Activated T-cell treated with anti-CD3 and anti-CD28 coated beads, Interleukin-2, amount 50 U/mL, for 72 hours (primary cell): ENCODE measurements at regions not wholly inside any gene's neighbourhood (a gene's known extent, or its start where the extent isn't known, plus 50 kb on each side); places are given as distances from the start of the nearest gene placed in this dataset.
"Not testable (repeated sequence)": the region's sequence is repeated elsewhere in the genome, so short reads cannot be mapped to it uniquely, and the experiment has no call there.

Experiments
- ATAC-seq, 2 donors: fragments of 150-1000 bp; cut with Tn5 transposase; replicated peaks in 1 of 2; 2 replicates each; pipeline ENCODE4 v1.10.0; 2021; ENCODE audit warnings: moderate library complexity in 2 of 2, mild to moderate bottlenecking in 1 of 2
- DNase-seq, 2 donors: peaks; one replicate each; pipeline ENCODE4 v3.0.0; 2021 to 2022; ENCODE audit warnings: mixed read lengths in 1 of 2
- H3K27ac Mint-ChIP-seq: one replicate; pipeline ENCODE4 v1.8.0; 2022; ENCODE audit warnings: mild to moderate bottlenecking, moderate library complexity, mixed read lengths
- H3K27me3 Mint-ChIP-seq: one replicate; pipeline ENCODE4 v1.8.0; 2022; ENCODE audit warnings: low read depth, mixed read lengths
- H3K36me3 Mint-ChIP-seq, 2 donors: one replicate each; pipeline ENCODE4 v1.8.0; 2022; ENCODE audit warnings: mixed read lengths in 2 of 2, mild to moderate bottlenecking in 1 of 2; ENCODE audit not compliant: insufficient read depth in 2 of 2
- H3K4me1 Mint-ChIP-seq: one replicate; pipeline ENCODE4 v1.8.0; 2022; ENCODE audit warnings: low read depth, mixed read lengths
- H3K4me3 Mint-ChIP-seq, 2 donors: one replicate each; pipeline ENCODE4 v1.8.0; 2022; ENCODE audit warnings: mild to moderate bottlenecking in 2 of 2, mixed read lengths in 2 of 2, moderate library complexity in 2 of 2
- H3K9me3 Mint-ChIP-seq, 2 donors: one replicate each; pipeline ENCODE4 v1.8.0; 2022; ENCODE audit warnings: mixed read lengths in 2 of 2

DNA sequence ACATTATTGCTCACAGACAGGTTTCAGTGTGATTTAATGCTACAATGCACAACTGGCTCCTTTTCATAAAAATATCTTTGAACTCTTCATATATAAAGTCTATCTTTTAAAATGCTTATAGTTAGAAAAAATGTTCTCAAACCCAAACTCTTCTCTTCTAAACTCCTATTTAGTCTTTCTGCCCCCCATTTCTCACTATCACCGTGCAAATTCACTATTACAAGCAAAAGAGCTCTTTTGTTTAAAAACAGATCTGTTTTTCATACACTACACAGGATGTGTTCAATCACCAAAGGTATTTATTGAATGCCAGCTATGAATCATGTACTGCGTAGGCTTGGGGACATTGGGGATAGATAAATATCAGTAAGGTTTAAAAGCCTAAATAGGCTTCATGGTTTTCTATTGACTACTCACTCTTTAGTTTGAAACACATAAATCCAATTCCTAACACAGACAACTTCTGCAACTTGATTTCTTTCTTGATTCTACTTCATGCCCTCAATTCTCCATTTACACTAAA, 692.3 kb downstream of the C12orf50 start:
- no peak overlapping the region for H3K4me3 Mint-ChIP-seq

DNA sequence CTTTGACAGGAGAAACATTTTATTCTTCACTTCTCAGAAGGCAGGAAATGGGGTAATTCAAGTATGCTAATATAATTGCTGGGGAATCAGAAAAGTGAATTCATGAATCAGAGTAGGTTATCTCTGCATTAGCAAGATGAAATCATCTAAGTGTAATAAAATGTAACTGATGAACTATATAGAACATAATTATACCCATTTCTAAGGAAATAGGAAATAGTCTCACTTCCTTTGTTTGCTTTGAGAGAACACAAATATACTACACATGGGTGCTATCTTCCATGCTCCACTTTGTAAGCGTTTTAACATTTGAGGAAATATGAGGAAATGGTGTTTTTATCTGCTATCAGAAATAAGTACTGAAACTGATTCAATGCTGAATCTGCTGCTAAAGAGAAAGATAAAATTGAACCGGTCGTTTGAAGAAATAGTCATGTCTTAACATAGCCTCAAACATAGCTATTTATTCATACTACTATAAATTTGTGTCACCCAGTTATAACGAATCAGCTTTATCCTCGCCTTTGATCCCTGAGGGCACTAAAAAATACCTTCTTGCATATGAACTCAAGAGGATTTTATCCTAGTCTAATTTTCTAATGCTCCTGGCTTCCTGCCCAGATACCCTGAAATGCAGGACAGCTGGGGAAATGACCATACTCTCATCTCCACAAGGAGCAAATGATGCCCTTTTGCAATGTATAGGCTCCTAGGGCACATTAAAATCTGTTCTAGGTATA, 696.0 kb downstream of the C12orf50 start:
- Mint-ChIP-seq H3K27me3 (no peaks in the 10 kb centered on the region), H3K27ac (no peak overlapping the region)

More for the DNA sequence above, 692.3 kb downstream of the C12orf50 start:
- ATAC-seq, result no peak
- peaks cover 2% of the 10 kb centered on the region in 2 donors for H3K9me3 Mint-ChIP-seq
- H3K36me3 Mint-ChIP-seq, result no peaks in the 10 kb centered on the region
- H3K4me1 Mint-ChIP-seq, result no peaks in the 10 kb centered on the region
- H3K27ac Mint-ChIP-seq, result no peak overlapping the region
- H3K27me3 Mint-ChIP-seq, result no peaks in the 10 kb centered on the region
- no peak for DNase-seq

DNA sequence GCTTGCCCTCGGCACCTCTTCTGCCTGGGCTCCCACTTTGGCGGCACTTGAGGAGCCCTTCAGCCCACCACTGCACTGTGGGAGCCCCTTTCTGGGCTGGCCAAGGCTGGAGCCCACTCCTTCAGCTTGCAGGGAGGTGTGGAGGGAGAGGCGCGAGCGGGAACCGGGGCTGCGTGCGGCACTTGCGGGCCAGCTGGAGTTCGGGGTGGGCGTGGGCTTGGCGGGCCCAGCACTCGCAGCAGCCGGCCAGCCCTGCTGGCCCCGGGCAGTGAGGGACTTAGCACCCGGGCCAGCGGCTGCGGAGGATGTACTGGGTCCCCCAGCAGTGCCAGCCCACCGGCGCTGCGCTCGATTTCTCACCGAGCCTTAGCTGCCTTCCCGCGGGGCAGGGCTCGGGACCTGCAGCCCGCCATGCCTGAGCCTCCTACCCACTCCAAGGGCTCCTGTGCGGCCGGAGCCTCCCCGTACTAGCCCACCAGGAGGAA, 699.1 kb downstream of the C12orf50 start:
- not testable (repeated sequence) for H3K4me1 Mint-ChIP-seq, H3K27ac Mint-ChIP-seq, ATAC-seq, DNase-seq, H3K4me3 Mint-ChIP-seq, H3K9me3 Mint-ChIP-seq, H3K27me3 Mint-ChIP-seq, H3K36me3 Mint-ChIP-seq

More for the DNA sequence above, 696.0 kb downstream of the C12orf50 start:
- peaks cover 2% of the 10 kb centered on the region in 2 donors for H3K9me3 Mint-ChIP-seq
- no peaks in the 10 kb centered on the region for H3K36me3 Mint-ChIP-seq
- DNase-seq (no peak), ATAC-seq (no peak)
- H3K4me3 Mint-ChIP-seq, result no peak overlapping the region
- no peaks in the 10 kb centered on the region for H3K4me1 Mint-ChIP-seq

DNA sequence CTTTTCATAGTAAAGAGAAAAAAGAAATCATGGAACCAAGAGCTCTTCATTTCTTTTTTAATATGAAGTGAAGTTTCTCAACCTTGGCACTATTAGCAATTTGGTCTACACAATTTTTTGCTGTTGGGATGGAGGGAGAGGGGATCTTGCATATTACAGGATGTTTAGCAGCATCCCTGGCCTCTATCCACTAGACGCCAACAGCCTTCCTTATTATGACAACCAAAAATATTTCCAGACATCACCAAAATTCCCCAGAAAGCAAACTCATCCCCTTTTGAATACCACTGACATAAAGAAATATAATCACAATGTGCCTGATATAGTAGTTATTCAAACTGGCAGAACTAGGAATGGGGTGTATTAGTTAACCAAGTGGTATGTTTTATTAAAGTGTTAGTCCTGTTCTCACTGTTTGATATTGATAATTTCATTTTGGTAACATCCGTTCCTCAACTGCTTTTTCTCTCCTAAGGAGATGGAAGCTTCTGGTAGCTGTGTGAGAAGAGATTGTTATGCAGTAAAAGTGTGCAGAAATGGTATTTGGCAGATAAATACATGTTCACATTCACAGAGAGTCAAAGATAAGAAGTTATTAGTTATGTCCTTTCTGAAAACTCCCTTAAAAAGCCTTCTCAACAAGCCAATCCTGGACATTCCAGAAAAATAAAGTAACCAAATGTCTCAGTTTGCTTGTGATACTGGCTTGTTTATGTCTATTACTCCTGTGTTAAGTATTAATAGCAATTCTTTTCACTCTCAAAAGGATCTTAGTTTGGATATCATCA, 699.9 kb downstream of the C12orf50 start:
- Mint-ChIP-seq H3K4me3 (no peak overlapping the region), H3K9me3 (peaks cover 0 to 2% of the 10 kb centered on the region in 2 donors), H3K4me1 (no peaks in the 10 kb centered on the region), H3K36me3 (no peaks in the 10 kb centered on the region), H3K27me3 (no peaks in the 10 kb centered on the region), H3K27ac (no peak overlapping the region)
- DNase-seq, result no peak
- ATAC-seq, result no peak

DNA sequence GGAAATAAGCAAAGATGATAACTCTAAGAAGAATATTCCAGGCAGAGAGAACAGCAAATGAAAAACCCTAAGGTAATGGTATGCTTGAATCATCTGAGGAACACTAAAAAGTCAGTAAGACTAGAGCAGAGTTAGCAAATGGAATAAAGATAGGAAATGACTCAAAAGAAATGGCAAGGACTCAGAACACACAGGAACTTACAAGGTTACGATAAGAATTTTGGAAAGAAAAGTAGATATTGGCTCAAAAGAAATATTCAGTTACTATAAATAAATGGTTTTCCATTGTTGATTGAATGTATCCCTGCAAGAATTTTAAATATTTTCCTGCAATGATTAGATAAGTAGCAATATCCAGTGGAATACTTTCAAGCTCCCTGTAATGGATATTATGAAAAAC, 705.8 kb downstream of the C12orf50 start:
- Mint-ChIP-seq H3K9me3 (peaks cover 0 to 3% of the 10 kb centered on the region in 2 donors), H3K27ac (no peak overlapping the region), H3K4me1 (no peaks in the 10 kb centered on the region), H3K27me3 (no peaks in the 10 kb centered on the region), H3K36me3 (no peaks in the 10 kb centered on the region), H3K4me3 (no peak overlapping the region)
- ATAC-seq, result no peak
- no peak for DNase-seq

DNA sequence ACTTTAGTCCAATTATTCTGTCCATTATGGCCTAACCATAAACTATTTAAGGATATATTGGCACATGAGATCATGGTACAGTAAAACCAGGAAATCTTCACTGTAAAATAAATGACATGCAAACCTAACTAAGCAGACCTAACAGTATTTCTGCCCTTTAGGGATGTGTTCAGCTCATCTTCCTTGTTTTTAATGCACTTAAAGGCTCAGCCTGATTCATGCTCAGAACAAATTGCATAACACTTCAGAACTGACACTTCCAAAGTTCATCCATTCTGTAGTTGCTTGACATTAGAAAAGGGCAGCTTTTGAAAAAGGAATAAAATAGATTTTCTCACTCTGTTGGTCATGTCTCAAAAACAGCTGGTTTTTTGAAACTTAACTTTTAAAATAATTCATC, 708.5 kb downstream of the C12orf50 start:
- ATAC-seq, result no peak
- no peak for DNase-seq
- Mint-ChIP-seq H3K27me3 (no peaks in the 10 kb centered on the region), H3K4me3 (no peak overlapping the region), H3K4me1 (no peaks in the 10 kb centered on the region), H3K9me3 (peaks cover 2 to 3% of the 10 kb centered on the region in 2 donors), H3K27ac (no peak overlapping the region), H3K36me3 (no peaks in the 10 kb centered on the region)

DNA sequence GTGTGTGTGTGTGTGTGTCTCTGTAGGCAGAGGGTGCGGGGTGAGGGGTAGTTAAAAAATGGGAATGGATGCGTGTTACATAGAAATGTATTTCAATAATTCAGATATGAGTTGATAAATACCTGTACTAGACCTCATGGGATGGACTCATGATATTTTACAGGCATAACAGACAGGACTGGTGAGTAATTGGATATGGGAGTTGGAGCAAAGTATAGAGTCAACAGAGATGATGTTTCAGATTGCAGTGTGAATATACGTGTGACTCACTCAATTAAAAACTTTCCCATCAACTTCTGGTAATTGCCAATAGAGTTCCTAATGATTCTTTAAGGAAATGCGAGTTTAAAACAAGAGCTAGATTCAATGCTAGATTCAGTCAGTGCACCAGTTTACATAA, 711.9 kb downstream of the C12orf50 start:
- H3K36me3 Mint-ChIP-seq, result no peaks in the 10 kb centered on the region
- peaks cover 1 to 4% of the 10 kb centered on the region in 2 donors for H3K9me3 Mint-ChIP-seq
- H3K27me3 Mint-ChIP-seq, result no peaks in the 10 kb centered on the region
- no peak overlapping the region for H3K27ac Mint-ChIP-seq
- ATAC-seq (no peak), DNase-seq (no peak)
- no peaks in the 10 kb centered on the region for H3K4me1 Mint-ChIP-seq
- no peak overlapping the region for H3K4me3 Mint-ChIP-seq

DNA sequence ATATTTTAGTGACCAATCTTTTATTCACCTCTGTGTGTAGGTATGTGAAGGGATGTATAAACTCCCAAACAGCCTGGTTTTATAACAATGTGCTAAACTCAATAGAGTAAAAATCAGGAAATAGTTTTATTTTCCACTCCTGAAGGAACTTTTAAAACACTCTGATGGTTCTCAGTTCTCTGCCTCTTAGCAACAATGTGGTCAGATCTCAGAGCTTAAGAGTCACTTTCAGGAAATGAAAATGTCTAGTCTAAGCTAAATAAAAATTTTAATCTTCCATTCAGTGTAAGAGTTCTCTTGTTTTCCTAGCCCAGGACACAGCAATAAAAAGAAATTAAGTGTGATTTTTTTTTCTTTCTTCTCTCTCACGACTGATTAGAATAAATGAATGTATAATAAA, 718.0 kb downstream of the C12orf50 start:
- no peaks in the 10 kb centered on the region for H3K4me1 Mint-ChIP-seq
- H3K27me3 Mint-ChIP-seq, result no peaks in the 10 kb centered on the region
- no peak overlapping the region for H3K27ac Mint-ChIP-seq
- no peak overlapping the region for H3K4me3 Mint-ChIP-seq
- ATAC-seq (no peak), DNase-seq (no peak)
- H3K36me3 Mint-ChIP-seq, result peaks cover 0 to 1% of the 10 kb centered on the region in 2 donors
- H3K9me3 Mint-ChIP-seq, result peaks cover 0 to 2% of the 10 kb centered on the region in 2 donors

DNA sequence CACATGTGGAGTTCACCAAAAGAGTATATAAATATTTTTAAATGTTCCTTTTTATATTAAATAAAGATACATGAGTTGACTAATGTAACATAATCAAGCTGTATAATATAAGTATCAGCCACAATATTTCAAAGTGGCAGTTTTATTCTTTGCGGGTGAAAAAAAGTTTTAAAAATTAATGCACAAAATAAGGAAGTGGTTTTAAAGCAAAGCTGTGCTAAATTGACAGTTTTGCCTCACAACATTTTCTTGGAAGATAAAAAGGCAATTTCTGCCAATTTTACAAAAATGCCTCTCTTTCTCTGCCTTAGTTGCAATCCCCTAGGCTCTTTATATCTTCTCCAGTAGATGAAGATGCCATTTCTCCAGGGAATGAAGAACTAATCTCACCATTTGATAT, 719.1 kb downstream of the C12orf50 start:
- peaks cover 0 to 1% of the 10 kb centered on the region in 2 donors for H3K36me3 Mint-ChIP-seq
- no peak overlapping the region for H3K27ac Mint-ChIP-seq
- DNase-seq (no peak), ATAC-seq (no peak)
- no peak overlapping the region for H3K4me3 Mint-ChIP-seq
- H3K9me3 Mint-ChIP-seq, result peaks cover 0 to 2% of the 10 kb centered on the region in 2 donors
- no peaks in the 10 kb centered on the region for H3K27me3 Mint-ChIP-seq
- H3K4me1 Mint-ChIP-seq, result no peaks in the 10 kb centered on the region

DNA sequence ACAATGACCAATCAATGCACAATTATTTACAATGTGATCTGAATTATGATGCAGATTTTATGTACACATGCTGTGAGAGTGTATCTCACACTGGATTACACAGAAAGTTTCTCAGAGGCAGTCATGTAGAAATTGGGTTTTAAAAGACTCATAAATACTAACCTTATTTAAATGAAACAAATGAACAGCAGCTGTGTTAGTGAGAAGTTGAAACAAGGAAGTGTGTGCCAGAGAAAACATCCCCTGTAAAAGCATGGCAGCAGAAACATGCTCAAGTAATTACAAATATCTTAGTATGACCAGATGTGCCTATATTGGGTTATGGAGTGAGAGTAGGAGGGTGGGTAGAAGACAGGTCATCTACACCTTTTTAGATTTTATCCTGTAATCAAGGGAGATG, 723.7 kb downstream of the C12orf50 start:
- no peaks in the 10 kb centered on the region for H3K4me1 Mint-ChIP-seq
- no peak for ATAC-seq
- H3K27ac Mint-ChIP-seq, result no peak overlapping the region
- H3K9me3 Mint-ChIP-seq, result peaks cover 0 to 4% of the 10 kb centered on the region in 2 donors
- no peaks in the 10 kb centered on the region for H3K27me3 Mint-ChIP-seq
- no peak overlapping the region for H3K4me3 Mint-ChIP-seq
- H3K36me3 Mint-ChIP-seq, result peaks cover 0 to 1% of the 10 kb centered on the region in 2 donors
- DNase-seq, result no peak

DNA sequence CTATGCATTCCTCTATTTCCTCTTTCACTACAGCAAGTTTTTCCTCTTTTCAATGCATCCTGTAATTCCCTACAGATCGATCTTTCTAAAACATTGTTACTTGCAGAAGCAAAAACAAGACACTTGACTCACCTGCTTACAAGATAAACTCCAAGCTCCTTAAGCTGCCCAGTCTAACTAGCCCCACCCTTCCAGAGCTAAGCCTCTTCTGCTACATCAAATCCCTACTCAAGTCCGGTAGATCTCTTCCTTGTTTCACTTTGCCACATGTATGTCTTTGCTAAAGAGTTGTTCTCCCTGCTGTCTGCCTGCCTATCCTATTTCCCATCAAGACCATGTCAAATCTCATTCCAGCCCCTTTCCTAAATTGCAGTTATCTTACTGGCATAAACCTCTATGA, 724.8 kb downstream of the C12orf50 start:
- Mint-ChIP-seq H3K4me1 (no peaks in the 10 kb centered on the region), H3K4me3 (no peak overlapping the region), H3K36me3 (peaks cover 0 to 1% of the 10 kb centered on the region in 2 donors), H3K27me3 (no peaks in the 10 kb centered on the region), H3K27ac (no peak overlapping the region), H3K9me3 (peaks cover 0 to 4% of the 10 kb centered on the region in 2 donors)
- ATAC-seq, result no peak
- no peak for DNase-seq

DNA sequence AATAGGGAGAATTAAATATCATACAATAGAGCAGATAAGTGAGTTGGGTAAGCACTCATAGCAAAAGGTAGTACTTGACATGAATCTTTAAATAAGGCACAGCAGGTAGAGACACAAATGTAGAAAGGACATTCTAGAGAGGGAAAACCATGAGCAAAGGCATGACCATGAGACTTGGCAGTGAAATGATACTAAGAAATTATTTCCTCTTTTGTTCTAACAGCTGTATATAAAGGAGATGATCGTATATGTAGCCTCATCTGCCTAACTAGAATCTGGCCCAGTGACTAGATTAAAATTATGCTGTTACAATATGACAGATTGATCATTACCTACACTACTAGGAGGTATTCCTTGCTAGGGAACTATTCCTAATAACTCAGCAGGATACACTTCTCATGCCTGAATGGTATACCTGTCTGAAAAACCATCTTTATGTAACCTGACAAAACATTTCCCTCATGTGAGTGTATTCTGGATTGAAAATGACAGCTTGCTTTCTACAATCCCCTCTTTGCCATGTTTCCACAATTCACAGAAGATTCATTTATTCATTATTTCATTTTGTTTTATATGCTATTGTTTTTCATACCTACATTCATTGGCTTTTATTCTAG, 725.7 kb downstream of the C12orf50 start:
- peaks cover 0 to 1% of the 10 kb centered on the region in 2 donors for H3K36me3 Mint-ChIP-seq
- no peak overlapping the region for H3K27ac Mint-ChIP-seq
- H3K27me3 Mint-ChIP-seq, result no peaks in the 10 kb centered on the region
- H3K9me3 Mint-ChIP-seq, result peaks cover 0 to 4% of the 10 kb centered on the region in 2 donors
- DNase-seq (no peak), ATAC-seq (no peak)
- no peaks in the 10 kb centered on the region for H3K4me1 Mint-ChIP-seq
- H3K4me3 Mint-ChIP-seq, result no peak overlapping the region
